ENCODE measurements at regions not wholly inside any gene's neighbourhood (a gene's known extent, or its start where the extent isn't known, plus 50 kb on each side); places are given as distances from the start of the nearest gene placed in this dataset.

GRCh38 chr13:46947425-46948191 is 50.8 kb upstream of the HTR2A start:
- Mint-ChIP-seq H3K27ac (ENCODE audit: low read depth) (no peak overlapping the region), H3K27me3 (no peaks in the 10 kb centered on the region), H3K36me3 (ENCODE audit: insufficient read depth) (no peaks in the 10 kb centered on the region), H3K4me3 (no peak overlapping the region), H3K9me3 (no peaks in the 10 kb centered on the region), H3K4me1 (no peaks in the 10 kb centered on the region)
- ATAC-seq (replicated peaks; ENCODE audit: extremely low read depth, poor library complexity, severe bottlenecking) = no peak
- DNase-seq (ENCODE audit: low spot score in 2 of 2) = no peak

Measured in central memory CD8-positive, alpha-beta T cell (primary cell).